ENCODE measurements at regions not wholly inside any gene's neighbourhood (a gene's known extent, or its start where the extent isn't known, plus 50 kb on each side); places are given as distances from the start of the nearest gene placed in this dataset.

DNA sequence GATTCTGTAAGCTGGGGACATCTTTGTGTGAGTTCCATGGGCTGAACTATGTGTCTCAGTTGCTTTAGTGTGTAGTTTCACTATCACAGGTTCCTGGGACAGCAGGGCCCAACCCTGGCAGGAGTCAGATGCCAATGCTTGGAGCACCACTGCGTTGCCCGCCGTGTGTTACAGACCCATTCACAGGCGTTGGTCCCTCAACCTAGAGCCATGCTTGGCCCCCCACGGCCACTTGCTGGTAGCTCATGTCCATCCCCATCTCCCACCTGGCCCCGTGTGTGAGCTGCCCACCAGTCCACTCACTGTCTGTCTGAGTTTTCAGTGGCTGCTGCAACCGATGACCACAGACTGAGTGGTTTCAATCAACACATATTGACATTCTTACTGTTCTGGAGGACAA is 546.9 kb downstream of the TCERG1L start:
- ATAC-seq (ENCODE audit: insufficient read depth, low FRiP score) (no peak), DNase-seq (no peak)
- H3K4me1 ChIP-seq (ENCODE audit: control insufficient read depth in 5 of 5, insufficient read depth in 5 of 5, low read length in 5 of 5), result no peaks in the 10 kb centered on the region
- TF ChIP-seq, protein P1, sequence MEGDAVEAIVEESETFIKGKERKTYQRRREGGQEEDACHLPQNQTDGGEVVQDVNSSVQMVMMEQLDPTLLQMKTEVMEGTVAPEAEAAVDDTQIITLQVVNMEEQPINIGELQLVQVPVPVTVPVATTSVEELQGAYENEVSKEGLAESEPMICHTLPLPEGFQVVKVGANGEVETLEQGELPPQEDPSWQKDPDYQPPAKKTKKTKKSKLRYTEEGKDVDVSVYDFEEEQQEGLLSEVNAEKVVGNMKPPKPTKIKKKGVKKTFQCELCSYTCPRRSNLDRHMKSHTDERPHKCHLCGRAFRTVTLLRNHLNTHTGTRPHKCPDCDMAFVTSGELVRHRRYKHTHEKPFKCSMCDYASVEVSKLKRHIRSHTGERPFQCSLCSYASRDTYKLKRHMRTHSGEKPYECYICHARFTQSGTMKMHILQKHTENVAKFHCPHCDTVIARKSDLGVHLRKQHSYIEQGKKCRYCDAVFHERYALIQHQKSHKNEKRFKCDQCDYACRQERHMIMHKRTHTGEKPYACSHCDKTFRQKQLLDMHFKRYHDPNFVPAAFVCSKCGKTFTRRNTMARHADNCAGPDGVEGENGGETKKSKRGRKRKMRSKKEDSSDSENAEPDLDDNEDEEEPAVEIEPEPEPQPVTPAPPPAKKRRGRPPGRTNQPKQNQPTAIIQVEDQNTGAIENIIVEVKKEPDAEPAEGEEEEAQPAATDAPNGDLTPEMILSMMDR (IDR thresholded peaks at IDR 0.05; ENCODE audit: control extremely low read depth, extremely low read depth), result no peak
- no peaks in the 10 kb centered on the region for H3K27me3 ChIP-seq (ENCODE audit: control insufficient read depth in 3 of 3, insufficient read depth in 3 of 3, low read length in 2 of 3)
- no peak overlapping the region for H3K4me3 ChIP-seq
- H3K27ac ChIP-seq (ENCODE audit: low read depth in 1 of 2, low read length in 1 of 2), result no peak overlapping the region
- H3K9me3 ChIP-seq (ENCODE audit: control insufficient read depth in 4 of 4, insufficient read depth in 3 of 4, low read length in 3 of 4), result peaks cover 0 to 19% (median 1%) of the 10 kb centered on the region in 4 donors
- no peak overlapping the region for H3K9ac ChIP-seq (ENCODE audit: insufficient read depth in 1 of 2, low read length in 2 of 2)
- H3K36me3 ChIP-seq (ENCODE audit: control insufficient read depth in 4 of 4, insufficient read depth in 4 of 4, low read length in 4 of 4), result no peaks in the 10 kb centered on the region
- WGBS, 2 donors, result 69 to 92% methylated on average over 7 of the region's 7 CpGs

DNA sequence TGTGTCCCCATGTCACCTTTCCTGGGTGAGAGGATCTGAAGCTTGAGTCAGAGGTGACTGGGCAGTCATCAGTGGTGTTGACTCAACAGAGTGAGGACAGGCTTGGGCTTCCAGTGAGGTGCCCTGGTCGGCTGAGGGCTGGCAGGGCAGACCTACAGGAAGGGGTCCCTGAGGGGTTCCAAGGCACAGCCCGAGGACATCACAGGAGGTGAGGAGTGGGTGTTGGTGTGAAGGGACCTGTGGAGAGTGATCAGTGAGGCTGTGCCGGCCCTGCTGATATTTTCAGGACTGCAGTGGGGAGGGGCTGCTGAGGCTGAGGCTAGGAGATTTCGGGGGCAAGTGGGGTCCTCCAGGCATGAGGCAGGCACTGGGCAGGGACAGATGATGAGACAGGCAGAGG is 545.5 kb downstream of the TCERG1L start:
- WGBS, 2 donors, result 49 to 80% methylated on average over 4 of the region's 4 CpGs
- Histone ChIP-seq H3K9me3 (ENCODE audit: control insufficient read depth in 4 of 4, insufficient read depth in 3 of 4, low read length in 3 of 4) (peaks cover 0 to 19% (median 1%) of the 10 kb centered on the region in 4 donors), H3K27me3 (ENCODE audit: control insufficient read depth in 3 of 3, insufficient read depth in 3 of 3, low read length in 2 of 3) (peaks cover 0 to 3% (median 0%) of the 10 kb centered on the region in 3 donors), H3K27ac (ENCODE audit: low read depth in 1 of 2, low read length in 1 of 2) (no peak overlapping the region), H3K4me1 (ENCODE audit: control insufficient read depth in 5 of 5, insufficient read depth in 5 of 5, low read length in 5 of 5) (no peaks in the 10 kb centered on the region), H3K4me3 (no peak overlapping the region), H3K36me3 (ENCODE audit: control insufficient read depth in 4 of 4, insufficient read depth in 4 of 4, low read length in 4 of 4) (no peaks in the 10 kb centered on the region), H3K9ac (ENCODE audit: insufficient read depth in 1 of 2, low read length in 2 of 2) (no peak overlapping the region)
- ATAC-seq (ENCODE audit: insufficient read depth, low FRiP score) (no peak), DNase-seq (no peak)
- TF ChIP-seq, protein P1 (IDR thresholded peaks at IDR 0.05; ENCODE audit: control extremely low read depth, extremely low read depth), result no peak

DNA sequence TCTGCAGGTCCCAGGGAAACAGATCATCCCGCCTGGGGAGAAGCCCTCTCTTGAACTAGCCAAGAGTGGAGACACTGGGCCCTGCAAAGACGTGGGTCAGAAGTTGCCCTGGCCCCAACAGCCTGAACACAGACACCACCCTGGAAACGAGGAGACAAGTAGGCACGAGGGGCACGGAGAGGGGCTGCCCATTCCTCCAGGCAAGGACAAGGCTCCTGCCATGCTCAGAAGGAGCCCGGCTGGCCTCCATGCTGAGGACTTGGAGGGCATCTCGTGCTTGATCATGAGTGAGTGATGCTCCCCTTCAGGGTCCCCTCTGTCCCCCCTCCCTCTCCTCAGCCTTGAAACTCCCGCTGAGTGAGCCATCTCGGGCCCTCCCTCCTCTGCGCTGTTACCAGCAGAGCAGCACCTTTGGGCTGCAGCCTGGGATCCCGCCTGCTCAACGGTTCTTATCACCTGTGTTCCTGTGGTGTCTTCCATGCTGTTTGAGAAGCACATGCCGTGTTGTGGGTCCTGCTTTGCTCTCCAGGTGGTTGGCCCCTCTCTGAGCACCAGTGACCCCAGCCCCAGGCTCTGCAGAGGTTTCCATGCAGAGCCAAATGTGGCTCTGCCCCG is 544.3 kb downstream of the TCERG1L start:
- H3K4me3 ChIP-seq, result no peak overlapping the region
- H3K36me3 ChIP-seq (ENCODE audit: control insufficient read depth in 4 of 4, insufficient read depth in 4 of 4, low read length in 4 of 4), result no peaks in the 10 kb centered on the region
- H3K27ac ChIP-seq (ENCODE audit: low read depth in 1 of 2, low read length in 1 of 2), result no peak overlapping the region
- H3K9me3 ChIP-seq (ENCODE audit: control insufficient read depth in 4 of 4, insufficient read depth in 3 of 4, low read length in 3 of 4), result peaks cover 0 to 17% (median 1%) of the 10 kb centered on the region in 4 donors
- DNase-seq (no peak), ATAC-seq (ENCODE audit: insufficient read depth, low FRiP score) (no peak)
- 83 to 87% methylated on average over 14 of the region's 14 CpGs for WGBS, 2 donors
- no peaks in the 10 kb centered on the region for H3K4me1 ChIP-seq (ENCODE audit: control insufficient read depth in 5 of 5, insufficient read depth in 5 of 5, low read length in 5 of 5)
- TF ChIP-seq, protein P1 (IDR thresholded peaks at IDR 0.05; ENCODE audit: control extremely low read depth, extremely low read depth), result no peak
- H3K27me3 ChIP-seq (ENCODE audit: control insufficient read depth in 3 of 3, insufficient read depth in 3 of 3, low read length in 2 of 3), result peaks cover 0 to 3% (median 0%) of the 10 kb centered on the region in 3 donors
- no peak overlapping the region for H3K9ac ChIP-seq (ENCODE audit: insufficient read depth in 1 of 2, low read length in 2 of 2)
